Activated T-cell treated with anti-CD3 and anti-CD28 coated beads, Interleukin-2, amount 50 U/mL, for 48 hours (primary cell): ENCODE measurements at regions not wholly inside any gene's neighbourhood (a gene's known extent, or its start where the extent isn't known, plus 50 kb on each side); places are given as distances from the start of the nearest gene placed in this dataset.

Source experiments
- DNase-seq, 2 experiments: peaks; one replicate each; pipeline ENCODE4 v3.0.0-alpha.2; 2020

DNA sequence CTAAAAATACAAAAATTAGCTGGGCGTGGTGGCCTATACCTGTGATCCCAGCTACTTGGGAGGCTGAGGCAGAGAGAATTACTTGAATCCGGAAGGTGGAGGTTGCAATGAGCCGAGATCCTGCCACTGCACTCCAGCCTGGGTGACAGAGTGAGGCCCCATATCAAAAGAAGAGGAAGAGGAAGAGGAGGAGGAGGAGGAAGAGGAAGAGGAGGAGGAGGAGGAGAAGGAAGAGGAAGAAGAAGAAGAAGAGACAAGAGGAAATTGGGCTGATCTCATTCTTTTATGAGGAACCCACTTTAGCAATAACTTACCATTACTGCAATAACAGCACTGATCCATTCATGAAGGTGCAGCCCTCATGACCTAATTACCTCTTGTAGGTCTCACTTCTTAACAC is 138.9 kb upstream of the GIMD1 start:
- DNase-seq = no peak

DNA sequence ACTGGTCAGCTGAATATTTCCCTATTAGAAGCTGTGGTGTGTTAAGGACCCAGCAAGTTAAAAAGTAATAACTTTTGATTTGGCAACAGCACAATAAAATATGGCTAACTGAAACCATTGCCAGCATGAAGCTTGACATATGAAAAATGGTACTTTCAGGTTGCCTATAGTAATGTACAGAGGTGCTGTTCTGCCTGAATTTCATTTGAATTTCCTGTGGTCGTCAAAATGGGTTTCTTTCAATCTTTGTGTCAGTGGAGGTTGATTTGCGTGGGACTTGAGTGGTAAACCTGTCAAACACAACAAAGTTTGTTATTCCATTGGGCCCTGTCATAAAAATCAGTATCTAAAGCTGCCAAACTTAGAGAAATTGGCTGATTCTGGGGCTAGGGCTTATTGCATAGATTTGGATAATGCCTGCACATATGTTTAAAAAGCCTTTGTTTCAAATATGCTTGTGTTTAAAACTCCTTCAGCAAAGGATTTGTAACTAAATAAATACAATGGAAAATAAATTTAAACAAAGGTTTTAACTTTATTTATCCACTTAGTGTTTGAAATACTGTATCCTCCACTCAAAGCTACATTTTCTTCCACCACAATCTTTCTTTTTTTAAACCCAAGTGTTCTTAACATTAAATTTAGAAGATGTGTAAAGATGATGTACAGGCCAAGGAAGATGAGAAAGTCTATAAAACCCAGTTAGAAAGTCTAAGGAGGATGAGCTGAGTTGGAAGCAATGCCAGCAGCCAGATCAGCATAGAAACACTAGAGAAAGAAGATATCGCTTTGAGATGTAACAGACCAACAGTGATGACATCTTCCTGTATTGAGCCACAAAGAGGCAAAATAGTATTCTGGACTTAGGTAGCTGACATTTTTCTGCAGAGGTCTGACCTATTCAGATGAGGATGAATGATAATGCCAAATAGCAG is 134.8 kb upstream of the GIMD1 start:
- DNase-seq = no peak

- peak; percentile 55 to 57 for DNase-seq
These were observed 133.6 kb upstream of the GIMD1 start for GRCh38 chr4:106502106-106502699.

DNA sequence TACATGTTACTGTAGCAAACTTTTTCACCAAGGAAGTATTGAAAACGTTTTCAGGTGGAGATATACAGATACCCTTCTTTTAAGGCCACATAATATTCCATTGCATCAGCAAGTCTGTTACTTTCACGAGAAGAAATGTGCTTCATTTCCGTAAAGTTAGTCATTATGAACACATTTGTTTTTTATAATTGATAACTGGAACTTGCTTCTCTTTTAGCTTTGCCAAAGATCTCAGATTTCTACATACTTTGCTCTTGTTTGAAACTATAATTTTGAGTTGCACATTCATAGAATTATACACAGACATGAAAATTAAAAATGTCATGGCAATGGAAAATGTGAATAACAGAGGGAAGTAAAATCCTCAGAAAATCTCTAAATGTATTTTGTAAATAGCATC is 128.7 kb upstream of the GIMD1 start:
- DNase-seq = no peak

DNA sequence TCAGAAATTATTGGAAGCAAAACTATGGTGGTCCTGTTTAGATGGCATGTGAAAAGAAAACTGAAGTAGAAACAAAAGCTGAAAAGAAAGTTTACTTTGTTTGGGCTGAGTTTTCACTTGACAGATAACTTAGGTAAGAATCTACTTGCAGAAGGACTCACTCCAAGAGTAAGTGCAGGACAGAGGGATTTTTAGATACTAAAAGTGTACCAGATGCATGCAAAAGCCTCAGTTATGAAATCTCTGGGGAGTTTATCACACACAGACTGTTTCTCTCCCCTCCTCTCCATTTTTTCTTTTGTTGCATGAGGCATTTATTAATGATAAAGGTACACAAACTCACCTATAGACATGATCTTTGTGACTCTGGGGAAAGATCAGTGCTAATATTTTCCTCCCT is 127.5 kb upstream of the GIMD1 start:
- no peak for DNase-seq

- no peak for DNase-seq
These were observed 126.9 kb upstream of the GIMD1 start for GRCh38 chr4:106495476-106495875.

- DNase-seq = no peak
These were observed 125.5 kb upstream of the GIMD1 start for GRCh38 chr4:106494066-106494465.

DNA sequence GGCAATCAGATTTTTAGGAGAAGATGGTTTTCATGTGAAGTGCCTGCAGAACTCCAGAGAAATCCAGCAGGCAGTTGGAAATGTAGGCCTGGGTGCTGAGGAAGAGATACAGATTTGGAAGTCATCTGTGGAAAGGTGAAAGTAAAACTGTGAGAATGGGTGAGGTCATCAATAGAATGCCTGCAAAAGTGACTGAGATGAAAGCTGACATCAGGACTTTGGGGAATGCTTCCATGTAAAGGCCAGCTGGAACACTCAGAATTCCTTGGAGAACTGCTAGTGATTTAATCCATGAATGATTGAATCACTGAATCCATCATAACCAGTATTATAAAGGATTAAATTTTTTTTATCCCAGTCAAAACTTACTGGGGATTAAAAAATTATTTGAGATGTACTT is 124.5 kb upstream of the GIMD1 start:
- no peak for DNase-seq

- no peak for DNase-seq
These were observed 118.0 kb upstream of the GIMD1 start for GRCh38 chr4:106486533-106486932.

- no peak for DNase-seq
These were observed 113.2 kb upstream of the GIMD1 start for GRCh38 chr4:106481801-106482200.

GRCh38 chr4:106478152-106478551 is 109.6 kb upstream of the GIMD1 start:
- DNase-seq = no peak

DNA sequence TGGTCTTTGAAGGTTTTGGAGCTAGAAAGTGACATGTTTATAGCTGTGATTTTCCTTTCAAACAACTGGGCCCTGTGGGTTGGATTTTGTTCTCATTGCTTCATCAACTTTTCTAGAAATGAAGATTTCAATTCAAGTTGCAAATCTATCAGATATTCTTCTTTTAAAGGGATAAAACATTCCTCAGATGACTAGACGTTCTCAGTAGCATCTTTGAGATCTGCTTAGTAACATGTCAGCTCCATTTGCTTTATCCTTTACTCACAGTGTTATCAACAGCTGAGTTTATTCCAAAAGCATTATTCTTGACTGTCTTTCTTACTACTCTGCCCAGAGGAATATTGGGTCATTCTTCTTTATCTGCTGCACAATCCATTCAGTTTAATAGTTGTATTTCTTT is 108.2 kb upstream of the GIMD1 start:
- no peak for DNase-seq

DNA sequence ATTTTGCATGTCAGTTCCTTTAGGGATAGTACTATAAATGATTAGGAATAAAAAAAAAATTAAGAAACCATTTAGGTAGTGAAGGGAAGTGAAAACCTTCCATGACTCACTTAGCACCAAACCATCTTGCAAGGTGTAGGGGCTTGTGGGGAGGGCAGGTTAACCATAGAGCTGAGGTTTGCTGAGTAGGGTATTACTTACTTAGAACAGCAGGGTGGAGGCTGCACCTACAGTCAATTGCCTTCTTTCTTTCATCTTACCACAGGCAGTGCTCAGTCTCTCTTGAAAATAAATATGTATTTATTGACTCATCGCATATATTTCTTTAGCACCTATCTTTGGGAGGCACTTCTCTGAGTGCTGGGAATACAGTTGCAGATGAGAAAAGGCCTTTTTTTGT is 104.9 kb upstream of the GIMD1 start:
- no peak for DNase-seq

DNA sequence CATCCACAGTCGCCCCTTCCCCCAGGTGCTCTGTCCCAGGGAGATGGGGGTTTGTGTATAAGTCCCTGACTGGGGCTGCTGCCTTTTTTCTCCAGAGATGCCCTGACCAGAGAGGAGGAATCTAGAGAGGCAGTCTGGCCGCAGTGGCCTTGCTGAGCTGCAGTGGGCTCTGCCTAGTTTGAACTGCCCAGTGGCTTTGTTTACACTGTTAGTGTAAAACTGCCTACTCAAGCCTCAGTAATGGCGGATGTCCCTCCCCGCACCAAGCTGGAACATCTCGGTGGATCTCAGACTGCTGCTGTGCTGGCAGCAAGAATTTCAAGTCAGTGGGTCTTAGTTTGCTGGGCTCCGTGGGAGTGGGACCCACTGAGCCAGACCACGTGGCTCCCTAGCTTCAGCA is 102.6 kb upstream of the GIMD1 start:
- no peak for DNase-seq

GRCh38 chr4:106463622-106464021 is 95.0 kb upstream of the GIMD1 start:
- DNase-seq = no peak

DNA sequence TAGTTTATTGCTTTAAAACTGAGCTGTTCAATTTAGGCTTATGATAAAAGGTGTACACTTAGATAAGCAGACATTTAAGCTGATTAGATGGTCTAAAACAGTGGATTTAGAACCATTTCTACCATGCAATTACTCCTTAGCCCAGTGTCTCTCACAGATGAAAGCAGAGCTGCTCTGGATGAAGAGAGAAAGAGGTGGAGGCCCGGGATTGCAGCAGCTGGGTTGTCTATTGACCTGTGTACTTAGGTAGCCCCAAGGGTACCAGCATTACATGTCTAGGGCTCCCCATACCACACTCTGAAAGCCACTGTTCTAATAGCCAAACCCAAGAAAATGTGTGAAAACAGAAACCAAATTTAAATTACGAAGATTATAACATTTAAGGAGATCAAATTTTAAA is 86.0 kb upstream of the GIMD1 start:
- no peak for DNase-seq

GRCh38 chr4:106454021-106454420 is 85.4 kb upstream of the GIMD1 start:
- no peak for DNase-seq

DNA sequence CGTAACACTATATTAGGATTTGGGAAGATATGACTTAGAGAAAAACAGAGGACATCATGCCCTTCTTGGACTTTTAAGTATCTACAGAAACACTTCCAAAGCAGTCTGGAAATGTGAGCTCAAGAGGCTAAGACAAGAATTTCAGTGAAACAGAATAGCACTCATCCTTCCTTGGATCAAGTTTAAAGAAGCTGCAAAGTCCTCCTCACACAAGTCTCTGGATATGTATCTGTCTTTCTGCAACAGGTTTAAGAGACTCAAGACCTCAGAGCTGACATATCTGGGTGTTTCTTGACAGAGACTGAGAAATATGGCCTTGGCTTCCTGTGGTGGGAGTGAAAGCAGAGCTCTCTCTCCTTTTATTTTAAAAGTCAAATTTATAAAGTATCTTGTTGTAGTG is 82.5 kb upstream of the GIMD1 start:
- no peak for DNase-seq

DNA sequence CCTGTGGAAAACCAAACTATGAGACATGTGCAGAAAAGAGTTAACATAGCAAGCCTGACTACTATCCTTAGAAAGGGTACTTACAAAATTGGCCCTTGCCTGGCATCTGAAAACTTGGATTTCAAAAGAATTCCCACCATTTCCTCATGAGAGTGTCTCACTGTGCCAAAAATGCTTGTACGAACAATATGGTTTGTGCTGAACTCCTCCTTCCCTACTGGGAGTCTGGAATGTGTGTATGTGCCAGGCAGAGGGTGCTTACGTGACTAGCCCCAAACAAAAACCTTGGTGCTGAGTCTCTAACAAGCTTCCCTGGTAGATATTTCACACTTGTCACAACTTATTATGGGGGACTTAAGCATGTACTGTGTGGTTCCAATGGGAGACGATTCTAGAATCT is 81.7 kb upstream of the GIMD1 start:
- DNase-seq = no peak

- no peak for DNase-seq
These were observed 76.0 kb upstream of the GIMD1 start for GRCh38 chr4:106444557-106444956.

DNA sequence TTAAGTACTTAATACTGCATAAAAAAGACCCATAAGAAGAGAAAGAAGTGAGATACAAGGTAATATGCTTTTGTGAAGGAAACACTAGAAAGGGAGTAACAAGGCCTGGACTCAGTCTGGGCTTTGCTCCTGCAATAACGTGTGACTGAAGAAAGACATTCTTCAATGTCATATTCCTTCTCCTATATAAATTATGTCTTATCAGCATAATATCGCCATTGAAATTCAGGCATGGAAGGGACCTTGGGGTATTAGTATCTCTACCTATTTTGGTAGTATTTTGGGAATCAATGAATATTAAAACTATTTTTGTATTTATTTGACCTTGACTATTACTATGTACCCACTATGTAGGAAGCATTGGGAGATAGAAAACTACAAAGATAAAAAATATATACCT is 62.2 kb upstream of the GIMD1 start:
- DNase-seq = no peak

DNA sequence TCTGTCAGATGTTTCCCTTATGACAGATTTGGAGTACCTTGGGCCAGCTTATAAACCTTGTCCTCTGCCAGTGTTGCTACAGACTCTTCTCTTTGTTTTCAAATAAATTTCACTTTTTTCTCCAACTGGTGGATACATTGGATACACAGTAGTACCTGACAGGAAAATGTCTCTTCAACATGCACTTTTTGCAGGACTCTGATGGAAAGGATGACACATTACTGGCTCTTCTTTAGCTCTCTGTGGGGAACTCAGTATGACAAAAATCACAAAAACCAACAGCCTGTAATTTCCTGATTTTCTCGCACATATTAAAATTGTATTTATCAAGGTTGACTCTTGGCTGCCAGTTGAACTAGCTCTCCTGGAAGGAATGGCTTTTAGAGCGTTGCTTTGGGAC is 61.3 kb upstream of the GIMD1 start:
- DNase-seq = no peak

GRCh38 chr4:106426069-106426468 is 57.5 kb upstream of the GIMD1 start:
- DNase-seq = no peak

DNA sequence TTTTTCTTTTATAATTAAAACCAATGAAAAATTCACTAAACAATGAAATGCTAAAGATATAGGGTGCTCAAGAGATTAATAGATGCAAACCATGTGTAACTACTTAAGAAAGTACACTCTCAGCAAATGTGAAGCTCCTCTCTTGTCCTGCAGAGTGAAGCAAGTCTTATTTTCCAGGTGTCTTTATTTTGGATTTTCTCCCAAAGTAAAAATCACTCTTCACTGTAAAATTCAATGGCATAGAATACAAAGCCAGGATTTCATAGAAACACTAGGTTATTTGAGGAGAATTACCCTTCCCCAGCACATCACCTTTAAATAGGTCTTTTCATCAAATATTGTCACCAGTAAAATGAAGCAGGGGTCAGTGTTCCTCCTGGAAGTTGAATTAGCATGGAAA is 57.0 kb upstream of the GIMD1 start:
- no peak for DNase-seq

- DNase-seq = no peak
These were observed 55.8 kb upstream of the GIMD1 start for GRCh38 chr4:106424426-106424825.
